WTC11 (cell line): ENCODE measurements at regions not wholly inside any gene's neighbourhood (a gene's known extent, or its start where the extent isn't known, plus 50 kb on each side); places are given as distances from the start of the nearest gene placed in this dataset.

Experiments used
- ATAC-seq: fragments of 200-7000 bp; cut with Tn5 transposase; 2 replicates; pipeline ENCODE4 v1.10.0; 2021; ENCODE audit warnings: mild to moderate bottlenecking, moderate library complexity
- CTCF ChIA-PET: fragments of 300-600 bp; sonication (Branson Sonifier 250); formaldehyde crosslinking; loops from one replicate; lab custom pipeline; 2021; ENCODE audit warnings: antibody characterized with exemption; lab: Charles Lee
- POLR2A ChIA-PET: fragments of 350-600 bp; sonication (Branson Sonifier 250); formaldehyde crosslinking; loops from one replicate; lab custom pipeline; 2021; ENCODE audit warnings: antibody characterized with exemption; lab: Charles Lee
- DNase-seq: peaks from one replicate; pipeline ENCODE4 v3.0.0; 2021; ENCODE audit warnings: low spot score
- H3K27ac Mint-ChIP-seq: 2 replicates; pipeline ENCODE4 v1.8.0; 2021; ENCODE audit warnings: mixed read lengths
- H3K27me3 Mint-ChIP-seq: 2 replicates; pipeline ENCODE4 v1.8.0; 2021; ENCODE audit warnings: low read depth, mild to moderate bottlenecking, moderate library complexity, mixed read lengths
- H3K36me3 Mint-ChIP-seq: 2 replicates; pipeline ENCODE4 v1.8.0; 2021; ENCODE audit warnings: mixed read lengths
- H3K4me1 Mint-ChIP-seq: 2 replicates; pipeline ENCODE4 v1.8.0; 2022; ENCODE audit warnings: mixed read lengths
- H3K4me3 Mint-ChIP-seq: 2 replicates; pipeline ENCODE4 v1.8.0; 2021; ENCODE audit warnings: mild to moderate bottlenecking, moderate library complexity, mixed read lengths
- H3K9me3 Mint-ChIP-seq: 2 replicates; pipeline ENCODE4 v1.8.0; 2021; ENCODE audit warnings: mixed read lengths
- ETV6 ChIP-seq: sonication (generic); formaldehyde crosslinking; IDR thresholded peaks from 2 replicates; pipeline ENCODE4 v1.8.1; 2022; ENCODE audit warnings: mild to moderate bottlenecking, missing genetic modification reagents
- IRF2 ChIP-seq: sonication (generic); formaldehyde crosslinking; IDR thresholded peaks from 2 replicates; pipeline ENCODE4 v1.8.0; 2022; ENCODE audit warnings: low read depth, missing genetic modification reagents, borderline replicate concordance
- MXD4 ChIP-seq: fragments of 250-450 bp; sonication (Bioruptor Pico); IDR thresholded peaks from 2 replicates; pipeline ENCODE4 v1.8.0; 2021; ENCODE audit warnings: mild to moderate bottlenecking, moderate library complexity, borderline replicate concordance
- MYBL2 ChIP-seq: sonication (generic); formaldehyde crosslinking; IDR thresholded peaks from 2 replicates; pipeline ENCODE4 v1.8.1; 2023; ENCODE audit warnings: mild to moderate bottlenecking, moderate library complexity, missing genetic modification reagents
- NFYB ChIP-seq: sonication (generic); formaldehyde crosslinking; conservative IDR thresholded peaks from 2 replicates; pipeline ENCODE4 v1.8.0; 2022; ENCODE audit warnings: low read depth, missing genetic modification reagents
- NR3C1 ChIP-seq: sonication (generic); formaldehyde crosslinking; conservative IDR thresholded peaks from 2 replicates; pipeline ENCODE4 v1.8.1; 2023; ENCODE audit warnings: low read depth, mild to moderate bottlenecking, missing genetic modification reagents
- RORB ChIP-seq: fragments of 250-450 bp; sonication (Bioruptor Pico); IDR thresholded peaks from 2 replicates; pipeline ENCODE4 v1.9.0; 2021; ENCODE audit warnings: mild to moderate bottlenecking
- SOX15 ChIP-seq: fragments of 250-450 bp; sonication (Bioruptor Pico); IDR thresholded peaks from 2 replicates; pipeline ENCODE4 v1.9.0; 2021; ENCODE audit warnings: mild to moderate bottlenecking
- TP53 ChIP-seq: sonication (generic); formaldehyde crosslinking; IDR thresholded peaks from 2 replicates; pipeline ENCODE4 v1.8.1; 2023; ENCODE audit warnings: mild to moderate bottlenecking, missing genetic modification reagents
- ZNF138 ChIP-seq: sonication (generic); formaldehyde crosslinking; conservative IDR thresholded peaks from 2 replicates; pipeline ENCODE4 v1.8.1; 2022; ENCODE audit warnings: mild to moderate bottlenecking, moderate library complexity, missing genetic modification reagents
- ZNF219 ChIP-seq: sonication (generic); formaldehyde crosslinking; IDR thresholded peaks from 2 replicates; pipeline ENCODE4 v1.8.0; 2023; ENCODE audit warnings: missing genetic modification reagents, mild to moderate bottlenecking, borderline replicate concordance
- ZNF263 ChIP-seq: sonication (generic); formaldehyde crosslinking; IDR thresholded peaks from 2 replicates; pipeline ENCODE4 v1.8.1; 2022; ENCODE audit warnings: low read depth, mild to moderate bottlenecking, moderate library complexity, missing genetic modification reagents
- ZNF423 ChIP-seq: fragments of 250-450 bp; sonication (Bioruptor Pico); IDR thresholded peaks from 2 replicates; pipeline ENCODE4 v2.1.2; 2022; ENCODE audit warnings: mild to moderate bottlenecking, moderate library complexity
- TF ChIP-seq, protein P1 (sequence below): sonication (generic); formaldehyde crosslinking; IDR thresholded peaks from 2 replicates; pipeline ENCODE4 v1.8.1; 2023; ENCODE audit warnings: mild to moderate bottlenecking, missing genetic modification reagents, borderline replicate concordance
- TF ChIP-seq, protein P2 (sequence below): sonication (generic); formaldehyde crosslinking; IDR thresholded peaks from 2 replicates; pipeline ENCODE4 v1.8.1; 2022; ENCODE audit warnings: low read depth, missing genetic modification reagents, borderline replicate concordance
- TF ChIP-seq, protein P3 (sequence below): sonication (generic); formaldehyde crosslinking; IDR thresholded peaks from 2 replicates; pipeline ENCODE4 v1.8.1; 2023; ENCODE audit warnings: mild to moderate bottlenecking, missing genetic modification reagents, moderate library complexity
- TF ChIP-seq, protein P4 (sequence below): sonication (generic); formaldehyde crosslinking; IDR thresholded peaks from 2 replicates; pipeline ENCODE4 v1.8.0; 2022; ENCODE audit warnings: mild to moderate bottlenecking, missing genetic modification reagents
- TF ChIP-seq, protein P5 (sequence below): fragments of 250-450 bp; sonication (Bioruptor Pico); IDR thresholded peaks from 2 replicates; pipeline ENCODE4 v1.9.0; 2021; ENCODE audit warnings: mild to moderate bottlenecking, borderline replicate concordance
- TF ChIP-seq, protein P6 (sequence below): sonication (generic); formaldehyde crosslinking; IDR thresholded peaks from 2 replicates; pipeline ENCODE4 v1.8.1; 2023; ENCODE audit warnings: mild to moderate bottlenecking, missing genetic modification reagents, moderate library complexity

DNA sequence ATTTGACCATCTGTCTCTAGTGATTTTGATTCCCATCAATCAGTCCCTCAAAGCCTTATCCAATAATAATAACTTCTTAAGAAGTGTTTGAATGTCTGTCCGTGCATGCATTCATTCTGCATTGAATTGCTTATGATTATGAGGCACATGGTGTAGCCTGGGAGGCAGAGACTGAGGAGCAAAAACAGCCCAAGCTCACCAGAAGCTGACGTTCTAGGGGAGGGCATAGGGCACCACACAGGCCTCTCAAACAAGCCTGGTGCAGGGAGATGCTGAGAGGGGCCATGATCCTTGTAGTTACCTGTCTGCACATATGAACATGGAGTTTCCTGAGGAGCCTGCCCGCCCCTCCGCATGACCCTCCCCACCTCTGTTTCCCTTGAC, 89.2 kb upstream of the POMGNT2 start:
- ATAC-seq, result no peak
- ChIA-PET CTCF (no interaction called here), POLR2A (no interaction called here)
- no peaks in the 10 kb centered on the region for H3K36me3 Mint-ChIP-seq
- peaks cover 33% of the 10 kb centered on the region for H3K9me3 Mint-ChIP-seq
- H3K27ac Mint-ChIP-seq, result no peak overlapping the region
- H3K4me3 Mint-ChIP-seq, result no peak overlapping the region
- H3K4me1 Mint-ChIP-seq, result no peaks in the 10 kb centered on the region
- DNase-seq, result no peak
- H3K27me3 Mint-ChIP-seq, result peaks cover 9% of the 10 kb centered on the region
- TF ChIP-seq MYBL2 (CRISPR knock-in tag), result no peak
- TF ChIP-seq, protein P1, sequence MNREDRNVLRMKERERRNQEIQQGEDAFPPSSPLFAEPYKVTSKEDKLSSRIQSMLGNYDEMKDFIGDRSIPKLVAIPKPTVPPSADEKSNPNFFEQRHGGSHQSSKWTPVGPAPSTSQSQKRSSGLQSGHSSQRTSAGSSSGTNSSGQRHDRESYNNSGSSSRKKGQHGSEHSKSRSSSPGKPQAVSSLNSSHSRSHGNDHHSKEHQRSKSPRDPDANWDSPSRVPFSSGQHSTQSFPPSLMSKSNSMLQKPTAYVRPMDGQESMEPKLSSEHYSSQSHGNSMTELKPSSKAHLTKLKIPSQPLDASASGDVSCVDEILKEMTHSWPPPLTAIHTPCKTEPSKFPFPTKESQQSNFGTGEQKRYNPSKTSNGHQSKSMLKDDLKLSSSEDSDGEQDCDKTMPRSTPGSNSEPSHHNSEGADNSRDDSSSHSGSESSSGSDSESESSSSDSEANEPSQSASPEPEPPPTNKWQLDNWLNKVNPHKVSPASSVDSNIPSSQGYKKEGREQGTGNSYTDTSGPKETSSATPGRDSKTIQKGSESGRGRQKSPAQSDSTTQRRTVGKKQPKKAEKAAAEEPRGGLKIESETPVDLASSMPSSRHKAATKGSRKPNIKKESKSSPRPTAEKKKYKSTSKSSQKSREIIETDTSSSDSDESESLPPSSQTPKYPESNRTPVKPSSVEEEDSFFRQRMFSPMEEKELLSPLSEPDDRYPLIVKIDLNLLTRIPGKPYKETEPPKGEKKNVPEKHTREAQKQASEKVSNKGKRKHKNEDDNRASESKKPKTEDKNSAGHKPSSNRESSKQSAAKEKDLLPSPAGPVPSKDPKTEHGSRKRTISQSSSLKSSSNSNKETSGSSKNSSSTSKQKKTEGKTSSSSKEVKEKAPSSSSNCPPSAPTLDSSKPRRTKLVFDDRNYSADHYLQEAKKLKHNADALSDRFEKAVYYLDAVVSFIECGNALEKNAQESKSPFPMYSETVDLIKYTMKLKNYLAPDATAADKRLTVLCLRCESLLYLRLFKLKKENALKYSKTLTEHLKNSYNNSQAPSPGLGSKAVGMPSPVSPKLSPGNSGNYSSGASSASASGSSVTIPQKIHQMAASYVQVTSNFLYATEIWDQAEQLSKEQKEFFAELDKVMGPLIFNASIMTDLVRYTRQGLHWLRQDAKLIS (CRISPR knock-in tag), result no peak
- no peak for TF ChIP-seq RORB (CRISPR knock-in tag)
- TF ChIP-seq NFYB (CRISPR knock-in tag), result no peak
- TF ChIP-seq SOX15, result no peak
- no peak for TF ChIP-seq ZNF263 (CRISPR knock-in tag)
- no peak for TF ChIP-seq NR3C1 (CRISPR knock-in tag)

DNA sequence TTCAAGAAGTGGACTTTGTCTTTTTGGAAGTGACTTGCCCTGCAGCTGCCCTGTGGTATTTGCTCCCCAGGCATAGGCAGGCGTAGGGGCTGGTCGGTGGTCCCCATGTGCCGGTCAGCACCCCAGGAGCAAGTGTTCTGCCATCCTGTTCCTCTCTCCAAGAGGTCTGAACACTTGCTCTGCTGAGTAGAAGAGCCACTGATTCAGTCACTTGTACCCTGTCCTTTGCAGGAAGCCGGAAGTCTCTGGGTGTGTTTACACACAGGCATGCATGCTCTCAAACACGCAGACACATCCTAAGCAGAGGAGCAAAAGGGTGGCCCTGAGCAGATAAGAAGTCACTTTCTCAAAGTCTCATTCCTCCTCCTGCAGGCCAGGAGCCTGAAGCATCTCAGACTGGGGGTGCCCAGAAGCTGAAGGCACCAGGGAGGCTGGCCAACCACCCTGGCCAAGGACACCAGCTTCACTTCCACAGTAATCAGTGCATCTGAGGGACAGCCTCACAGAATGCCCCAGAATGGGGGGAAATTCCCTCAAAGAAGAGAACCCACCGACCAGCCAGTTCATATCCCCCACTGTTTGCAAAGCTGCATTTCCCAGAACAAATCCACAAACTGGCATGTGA, 88.7 kb upstream of the POMGNT2 start:
- H3K4me1 Mint-ChIP-seq, result no peaks in the 10 kb centered on the region
- peaks cover 32% of the 10 kb centered on the region for H3K9me3 Mint-ChIP-seq
- H3K4me3 Mint-ChIP-seq, result no peak overlapping the region
- no peak overlapping the region for H3K27ac Mint-ChIP-seq
- peaks cover 5% of the 10 kb centered on the region for H3K27me3 Mint-ChIP-seq
- POLR2A ChIA-PET, result no interaction called here
- ATAC-seq (no peak), DNase-seq (no peak)
- no peaks in the 10 kb centered on the region for H3K36me3 Mint-ChIP-seq
- CTCF ChIA-PET, result interaction anchor here (1.8 kb wide), 1 partner anchor 233 kb away, joined by 4 read pairs; no protein-coding TSS in a partner anchor
- no peak for TF ChIP-seq IRF2 (CRISPR knock-in tag)
- TF ChIP-seq, protein P2, sequence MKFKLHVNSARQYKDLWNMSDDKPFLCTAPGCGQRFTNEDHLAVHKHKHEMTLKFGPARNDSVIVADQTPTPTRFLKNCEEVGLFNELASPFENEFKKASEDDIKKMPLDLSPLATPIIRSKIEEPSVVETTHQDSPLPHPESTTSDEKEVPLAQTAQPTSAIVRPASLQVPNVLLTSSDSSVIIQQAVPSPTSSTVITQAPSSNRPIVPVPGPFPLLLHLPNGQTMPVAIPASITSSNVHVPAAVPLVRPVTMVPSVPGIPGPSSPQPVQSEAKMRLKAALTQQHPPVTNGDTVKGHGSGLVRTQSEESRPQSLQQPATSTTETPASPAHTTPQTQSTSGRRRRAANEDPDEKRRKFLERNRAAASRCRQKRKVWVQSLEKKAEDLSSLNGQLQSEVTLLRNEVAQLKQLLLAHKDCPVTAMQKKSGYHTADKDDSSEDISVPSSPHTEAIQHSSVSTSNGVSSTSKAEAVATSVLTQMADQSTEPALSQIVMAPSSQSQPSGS, result no peak
- no peak for TF ChIP-seq ZNF219
- TF ChIP-seq ZNF423 (CRISPR knock-in tag), result no peak
- no peak for TF ChIP-seq NR3C1 (CRISPR knock-in tag)
- TF ChIP-seq, protein P3, sequence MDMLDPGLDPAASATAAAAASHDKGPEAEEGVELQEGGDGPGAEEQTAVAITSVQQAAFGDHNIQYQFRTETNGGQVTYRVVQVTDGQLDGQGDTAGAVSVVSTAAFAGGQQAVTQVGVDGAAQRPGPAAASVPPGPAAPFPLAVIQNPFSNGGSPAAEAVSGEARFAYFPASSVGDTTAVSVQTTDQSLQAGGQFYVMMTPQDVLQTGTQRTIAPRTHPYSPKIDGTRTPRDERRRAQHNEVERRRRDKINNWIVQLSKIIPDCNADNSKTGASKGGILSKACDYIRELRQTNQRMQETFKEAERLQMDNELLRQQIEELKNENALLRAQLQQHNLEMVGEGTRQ, result no peak
- no peak for TF ChIP-seq TP53 (CRISPR knock-in tag)
- no peak for TF ChIP-seq MXD4 (CRISPR knock-in tag)
- TF ChIP-seq, protein P4, sequence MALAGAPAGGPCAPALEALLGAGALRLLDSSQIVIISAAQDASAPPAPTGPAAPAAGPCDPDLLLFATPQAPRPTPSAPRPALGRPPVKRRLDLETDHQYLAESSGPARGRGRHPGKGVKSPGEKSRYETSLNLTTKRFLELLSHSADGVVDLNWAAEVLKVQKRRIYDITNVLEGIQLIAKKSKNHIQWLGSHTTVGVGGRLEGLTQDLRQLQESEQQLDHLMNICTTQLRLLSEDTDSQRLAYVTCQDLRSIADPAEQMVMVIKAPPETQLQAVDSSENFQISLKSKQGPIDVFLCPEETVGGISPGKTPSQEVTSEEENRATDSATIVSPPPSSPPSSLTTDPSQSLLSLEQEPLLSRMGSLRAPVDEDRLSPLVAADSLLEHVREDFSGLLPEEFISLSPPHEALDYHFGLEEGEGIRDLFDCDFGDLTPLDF (CRISPR knock-in tag), result no peak
- TF ChIP-seq, protein P5, sequence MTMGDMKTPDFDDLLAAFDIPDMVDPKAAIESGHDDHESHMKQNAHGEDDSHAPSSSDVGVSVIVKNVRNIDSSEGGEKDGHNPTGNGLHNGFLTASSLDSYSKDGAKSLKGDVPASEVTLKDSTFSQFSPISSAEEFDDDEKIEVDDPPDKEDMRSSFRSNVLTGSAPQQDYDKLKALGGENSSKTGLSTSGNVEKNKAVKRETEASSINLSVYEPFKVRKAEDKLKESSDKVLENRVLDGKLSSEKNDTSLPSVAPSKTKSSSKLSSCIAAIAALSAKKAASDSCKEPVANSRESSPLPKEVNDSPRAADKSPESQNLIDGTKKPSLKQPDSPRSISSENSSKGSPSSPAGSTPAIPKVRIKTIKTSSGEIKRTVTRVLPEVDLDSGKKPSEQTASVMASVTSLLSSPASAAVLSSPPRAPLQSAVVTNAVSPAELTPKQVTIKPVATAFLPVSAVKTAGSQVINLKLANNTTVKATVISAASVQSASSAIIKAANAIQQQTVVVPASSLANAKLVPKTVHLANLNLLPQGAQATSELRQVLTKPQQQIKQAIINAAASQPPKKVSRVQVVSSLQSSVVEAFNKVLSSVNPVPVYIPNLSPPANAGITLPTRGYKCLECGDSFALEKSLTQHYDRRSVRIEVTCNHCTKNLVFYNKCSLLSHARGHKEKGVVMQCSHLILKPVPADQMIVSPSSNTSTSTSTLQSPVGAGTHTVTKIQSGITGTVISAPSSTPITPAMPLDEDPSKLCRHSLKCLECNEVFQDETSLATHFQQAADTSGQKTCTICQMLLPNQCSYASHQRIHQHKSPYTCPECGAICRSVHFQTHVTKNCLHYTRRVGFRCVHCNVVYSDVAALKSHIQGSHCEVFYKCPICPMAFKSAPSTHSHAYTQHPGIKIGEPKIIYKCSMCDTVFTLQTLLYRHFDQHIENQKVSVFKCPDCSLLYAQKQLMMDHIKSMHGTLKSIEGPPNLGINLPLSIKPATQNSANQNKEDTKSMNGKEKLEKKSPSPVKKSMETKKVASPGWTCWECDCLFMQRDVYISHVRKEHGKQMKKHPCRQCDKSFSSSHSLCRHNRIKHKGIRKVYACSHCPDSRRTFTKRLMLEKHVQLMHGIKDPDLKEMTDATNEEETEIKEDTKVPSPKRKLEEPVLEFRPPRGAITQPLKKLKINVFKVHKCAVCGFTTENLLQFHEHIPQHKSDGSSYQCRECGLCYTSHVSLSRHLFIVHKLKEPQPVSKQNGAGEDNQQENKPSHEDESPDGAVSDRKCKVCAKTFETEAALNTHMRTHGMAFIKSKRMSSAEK, result no peak
- no peak for TF ChIP-seq ETV6 (CRISPR knock-in tag)
- no peak for TF ChIP-seq ZNF138 (CRISPR knock-in tag)
- TF ChIP-seq ZNF263 (CRISPR knock-in tag), result no peak
- TF ChIP-seq, protein P6, sequence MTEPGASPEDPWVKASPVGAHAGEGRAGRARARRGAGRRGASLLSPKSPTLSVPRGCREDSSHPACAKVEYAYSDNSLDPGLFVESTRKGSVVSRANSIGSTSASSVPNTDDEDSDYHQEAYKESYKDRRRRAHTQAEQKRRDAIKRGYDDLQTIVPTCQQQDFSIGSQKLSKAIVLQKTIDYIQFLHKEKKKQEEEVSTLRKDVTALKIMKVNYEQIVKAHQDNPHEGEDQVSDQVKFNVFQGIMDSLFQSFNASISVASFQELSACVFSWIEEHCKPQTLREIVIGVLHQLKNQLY (CRISPR knock-in tag), result no peak
